ENCODE measurements at regions not wholly inside any gene's neighbourhood (a gene's known extent, or its start where the extent isn't known, plus 50 kb on each side); places are given as distances from the start of the nearest gene placed in this dataset.

- peak in 1 of 4 experiments; percentile 20 for DNase-seq (ENCODE audit: low read depth in 4 of 4, low spot score in 1 of 4)
Measured at GRCh38 chr7:106774768-106775551, 90.1 kb upstream of the PIK3CG start.

GRCh38 chr7:106775552-106775936 lies 89.5 kb upstream of the PIK3CG start:
- DNase-seq (ENCODE audit: low read depth in 4 of 4, low spot score in 1 of 4): no peak

GRCh38 chr7:106775975-106776607 lies 89.0 kb upstream of the PIK3CG start:
- no peak for DNase-seq (ENCODE audit: low read depth in 4 of 4, low spot score in 1 of 4)

- DNase-seq (ENCODE audit: low read depth in 4 of 4, low spot score in 1 of 4): no peak
Measured at GRCh38 chr7:106776618-106777347, 88.3 kb upstream of the PIK3CG start.

GRCh38 chr7:106777674-106778299 lies 87.3 kb upstream of the PIK3CG start:
- no peak for DNase-seq (ENCODE audit: low read depth in 4 of 4, low spot score in 1 of 4)

- DNase-seq (ENCODE audit: low read depth in 4 of 4, low spot score in 1 of 4): no peak
Measured at GRCh38 chr7:106778656-106779250, 86.3 kb upstream of the PIK3CG start.

GRCh38 chr7:106779877-106780276 lies 85.2 kb upstream of the PIK3CG start:
- no peak for DNase-seq (ENCODE audit: low read depth in 4 of 4, low spot score in 1 of 4)

GRCh38 chr7:106781007-106781406 lies 84.1 kb upstream of the PIK3CG start:
- DNase-seq (ENCODE audit: low read depth in 4 of 4, low spot score in 1 of 4): no peak

- no peak for DNase-seq (ENCODE audit: low read depth in 4 of 4, low spot score in 1 of 4)
Measured at GRCh38 chr7:106781828-106782544, 83.1 kb upstream of the PIK3CG start.

GRCh38 chr7:106783286-106783685 lies 81.8 kb upstream of the PIK3CG start:
- DNase-seq (ENCODE audit: low read depth in 4 of 4, low spot score in 1 of 4): no peak

- DNase-seq (ENCODE audit: low read depth in 4 of 4, low spot score in 1 of 4): no peak
Measured at GRCh38 chr7:106788637-106789036, 76.4 kb upstream of the PIK3CG start.

- no peak for DNase-seq (ENCODE audit: low read depth in 4 of 4, low spot score in 1 of 4)
Measured at GRCh38 chr7:106791526-106791925, 73.6 kb upstream of the PIK3CG start.

- no peak for DNase-seq (ENCODE audit: low read depth in 4 of 4, low spot score in 1 of 4)
Measured at GRCh38 chr7:106792233-106792926, 72.7 kb upstream of the PIK3CG start.

GRCh38 chr7:106793015-106793975 lies 71.8 kb upstream of the PIK3CG start:
- DNase-seq (ENCODE audit: low read depth in 4 of 4, low spot score in 1 of 4): peak in 3 of 4 experiments; percentile 24 to 32 (median 25)

GRCh38 chr7:106794276-106795083 lies 70.6 kb upstream of the PIK3CG start:
- DNase-seq (ENCODE audit: low read depth in 4 of 4, low spot score in 1 of 4): no peak

- no peak for DNase-seq (ENCODE audit: low read depth in 4 of 4, low spot score in 1 of 4)
Measured at GRCh38 chr7:106795084-106795876, 69.8 kb upstream of the PIK3CG start.

- DNase-seq (ENCODE audit: low read depth in 4 of 4, low spot score in 1 of 4): no peak
Measured at GRCh38 chr7:106795877-106796231, 69.2 kb upstream of the PIK3CG start.
